ENCODE measurements at regions not wholly inside any gene's neighbourhood (a gene's known extent, or its start where the extent isn't known, plus 50 kb on each side); places are given as distances from the start of the nearest gene placed in this dataset.

DNA sequence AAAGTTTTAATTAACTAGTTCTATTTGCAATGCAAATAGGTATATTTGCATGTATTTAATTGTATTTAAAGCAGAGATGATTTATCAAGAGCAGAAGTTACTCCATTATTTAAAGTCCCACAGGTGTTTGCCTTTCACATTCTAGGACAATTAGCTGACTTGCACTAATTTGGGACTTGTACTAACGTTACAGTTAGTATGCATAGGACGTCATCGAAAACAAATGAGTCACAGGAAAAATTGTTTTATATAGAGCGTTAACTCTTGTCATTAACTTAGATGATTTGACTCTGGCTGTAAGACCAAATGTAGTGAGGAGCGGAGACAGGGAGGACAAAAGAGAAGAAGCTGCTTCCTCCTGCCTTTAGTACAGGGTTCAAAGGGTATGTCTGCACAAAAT, 126.1 kb upstream of the IFNE start:
- Mint-ChIP-seq H3K4me3 (ENCODE audit: unreplicated experiment) (no peak overlapping the region), H3K27ac (ENCODE audit: unreplicated experiment) (no peak overlapping the region), H3K27me3 (ENCODE audit: unreplicated experiment) (no peaks in the 10 kb centered on the region), H3K9me3 (ENCODE audit: unreplicated experiment) (no peaks in the 10 kb centered on the region), H3K4me1 (ENCODE audit: low read depth, unreplicated experiment) (no peaks in the 10 kb centered on the region), H3K36me3 (ENCODE audit: unreplicated experiment) (no peaks in the 10 kb centered on the region)
- no peak for DNase-seq
- TF ChIP-seq, protein P1, sequence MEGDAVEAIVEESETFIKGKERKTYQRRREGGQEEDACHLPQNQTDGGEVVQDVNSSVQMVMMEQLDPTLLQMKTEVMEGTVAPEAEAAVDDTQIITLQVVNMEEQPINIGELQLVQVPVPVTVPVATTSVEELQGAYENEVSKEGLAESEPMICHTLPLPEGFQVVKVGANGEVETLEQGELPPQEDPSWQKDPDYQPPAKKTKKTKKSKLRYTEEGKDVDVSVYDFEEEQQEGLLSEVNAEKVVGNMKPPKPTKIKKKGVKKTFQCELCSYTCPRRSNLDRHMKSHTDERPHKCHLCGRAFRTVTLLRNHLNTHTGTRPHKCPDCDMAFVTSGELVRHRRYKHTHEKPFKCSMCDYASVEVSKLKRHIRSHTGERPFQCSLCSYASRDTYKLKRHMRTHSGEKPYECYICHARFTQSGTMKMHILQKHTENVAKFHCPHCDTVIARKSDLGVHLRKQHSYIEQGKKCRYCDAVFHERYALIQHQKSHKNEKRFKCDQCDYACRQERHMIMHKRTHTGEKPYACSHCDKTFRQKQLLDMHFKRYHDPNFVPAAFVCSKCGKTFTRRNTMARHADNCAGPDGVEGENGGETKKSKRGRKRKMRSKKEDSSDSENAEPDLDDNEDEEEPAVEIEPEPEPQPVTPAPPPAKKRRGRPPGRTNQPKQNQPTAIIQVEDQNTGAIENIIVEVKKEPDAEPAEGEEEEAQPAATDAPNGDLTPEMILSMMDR (IDR thresholded peaks at IDR 0.05; ENCODE audit: partially characterized antibody, unreplicated experiment), result no peak

DNA sequence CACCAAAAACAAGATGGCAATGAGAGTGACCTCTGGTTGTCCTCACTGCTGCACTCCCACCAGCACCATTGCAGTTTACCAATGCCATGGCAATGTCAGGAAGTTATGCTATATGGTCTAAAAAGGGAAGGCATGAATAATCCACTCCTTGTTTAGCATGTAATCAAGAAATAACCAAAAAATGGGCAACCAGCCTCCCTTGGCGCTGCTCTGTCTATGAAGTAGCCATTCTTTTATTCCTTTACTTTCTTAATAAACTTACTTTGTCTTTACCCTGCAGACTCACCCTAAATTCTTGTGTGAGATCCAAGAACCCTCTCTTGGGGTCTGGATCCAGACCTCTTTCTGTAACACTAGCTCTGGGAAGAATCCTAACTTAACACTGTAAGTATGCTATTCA, 127.4 kb upstream of the IFNE start:
- DNase-seq, result no peak
- H3K36me3 Mint-ChIP-seq (ENCODE audit: unreplicated experiment), result no peaks in the 10 kb centered on the region
- no peaks in the 10 kb centered on the region for H3K9me3 Mint-ChIP-seq (ENCODE audit: unreplicated experiment)
- no peaks in the 10 kb centered on the region for H3K4me1 Mint-ChIP-seq (ENCODE audit: low read depth, unreplicated experiment)
- H3K27me3 Mint-ChIP-seq (ENCODE audit: unreplicated experiment), result no peaks in the 10 kb centered on the region
- H3K27ac Mint-ChIP-seq (ENCODE audit: unreplicated experiment), result no peak overlapping the region
- no peak overlapping the region for H3K4me3 Mint-ChIP-seq (ENCODE audit: unreplicated experiment)
- TF ChIP-seq, protein P1 (IDR thresholded peaks at IDR 0.05; ENCODE audit: partially characterized antibody, unreplicated experiment), result no peak

DNA sequence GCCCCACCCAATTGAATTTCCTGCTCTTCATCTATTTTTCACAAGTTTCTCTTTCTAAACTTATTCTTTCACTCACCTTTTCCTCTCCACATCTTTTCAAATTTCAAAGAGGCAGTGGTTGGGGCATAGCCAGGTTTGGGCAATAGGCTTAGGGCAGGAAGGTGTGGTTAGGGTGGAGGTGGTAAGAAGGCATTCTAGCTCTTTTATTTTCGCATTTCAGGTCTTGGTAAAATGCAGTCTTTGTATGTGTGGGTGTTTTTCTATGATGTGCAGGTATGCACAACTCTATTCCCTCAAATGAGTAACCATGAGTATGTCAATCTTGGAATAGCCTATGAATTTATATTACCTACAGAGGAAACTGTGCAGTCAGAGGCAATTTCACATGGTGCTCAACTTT, 129.8 kb upstream of the IFNE start:
- H3K27ac Mint-ChIP-seq (ENCODE audit: unreplicated experiment), result no peak overlapping the region
- H3K4me3 Mint-ChIP-seq (ENCODE audit: unreplicated experiment), result no peak overlapping the region
- no peaks in the 10 kb centered on the region for H3K36me3 Mint-ChIP-seq (ENCODE audit: unreplicated experiment)
- no peaks in the 10 kb centered on the region for H3K27me3 Mint-ChIP-seq (ENCODE audit: unreplicated experiment)
- TF ChIP-seq, protein P1 (IDR thresholded peaks at IDR 0.05; ENCODE audit: partially characterized antibody, unreplicated experiment), result no peak
- no peaks in the 10 kb centered on the region for H3K4me1 Mint-ChIP-seq (ENCODE audit: low read depth, unreplicated experiment)
- no peaks in the 10 kb centered on the region for H3K9me3 Mint-ChIP-seq (ENCODE audit: unreplicated experiment)
- no peak for DNase-seq

DNA sequence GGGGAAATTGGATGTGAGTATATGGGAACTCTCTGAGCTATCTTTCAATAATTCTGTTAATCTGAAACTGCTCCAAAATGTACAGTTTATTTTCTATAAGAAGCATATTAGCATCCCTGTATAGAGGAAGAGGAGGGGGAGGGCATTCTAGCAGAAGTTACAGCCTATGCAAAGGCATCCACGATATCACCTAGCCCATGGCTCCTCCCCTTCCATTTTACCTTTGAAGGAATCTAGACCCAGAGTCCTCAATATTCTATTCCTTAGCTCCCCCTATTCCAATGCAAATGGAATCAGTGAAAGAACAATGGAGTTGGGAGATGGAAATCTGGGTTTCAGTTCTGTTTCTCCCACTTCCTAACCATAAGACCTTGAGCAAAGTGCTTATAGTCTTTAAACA, 132.9 kb upstream of the IFNE start:
- H3K9me3 Mint-ChIP-seq (ENCODE audit: unreplicated experiment), result no peaks in the 10 kb centered on the region
- no peaks in the 10 kb centered on the region for H3K4me1 Mint-ChIP-seq (ENCODE audit: low read depth, unreplicated experiment)
- H3K4me3 Mint-ChIP-seq (ENCODE audit: unreplicated experiment), result no peak overlapping the region
- TF ChIP-seq, protein P1 (IDR thresholded peaks at IDR 0.05; ENCODE audit: partially characterized antibody, unreplicated experiment), result no peak
- H3K27ac Mint-ChIP-seq (ENCODE audit: unreplicated experiment), result no peak overlapping the region
- no peaks in the 10 kb centered on the region for H3K36me3 Mint-ChIP-seq (ENCODE audit: unreplicated experiment)
- no peak for DNase-seq
- H3K27me3 Mint-ChIP-seq (ENCODE audit: unreplicated experiment), result no peaks in the 10 kb centered on the region

DNA sequence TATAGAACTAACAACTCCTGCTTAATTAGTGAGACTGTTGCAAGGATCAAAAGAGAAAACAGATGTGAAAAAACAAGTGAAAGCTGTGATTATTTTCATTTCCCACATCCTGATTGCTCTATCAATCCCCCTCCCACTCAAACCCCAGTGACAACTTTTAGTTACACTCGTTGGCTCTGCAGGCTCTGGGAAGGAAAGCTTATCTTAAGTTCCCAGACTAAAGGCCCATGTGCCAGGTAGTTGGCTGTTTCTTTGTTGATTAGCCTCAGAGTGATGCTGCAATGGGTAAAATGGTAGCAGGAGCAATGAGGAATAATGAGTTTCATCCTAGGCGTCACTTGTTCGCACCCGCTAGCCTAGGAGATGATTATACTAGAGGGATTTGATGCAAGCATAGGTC, 133.3 kb upstream of the IFNE start:
- TF ChIP-seq, protein P1 (IDR thresholded peaks at IDR 0.05; ENCODE audit: partially characterized antibody, unreplicated experiment), result no peak
- no peak for DNase-seq
- Mint-ChIP-seq H3K36me3 (ENCODE audit: unreplicated experiment) (no peaks in the 10 kb centered on the region), H3K4me1 (ENCODE audit: low read depth, unreplicated experiment) (no peaks in the 10 kb centered on the region), H3K4me3 (ENCODE audit: unreplicated experiment) (no peak overlapping the region), H3K27me3 (ENCODE audit: unreplicated experiment) (no peaks in the 10 kb centered on the region), H3K27ac (ENCODE audit: unreplicated experiment) (no peak overlapping the region), H3K9me3 (ENCODE audit: unreplicated experiment) (no peaks in the 10 kb centered on the region)
